GM18498 (cell line): ENCODE measurements at regions not wholly inside any gene's neighbourhood (a gene's known extent, or its start where the extent isn't known, plus 50 kb on each side); places are given as distances from the start of the nearest gene placed in this dataset.
"Not testable (repeated sequence)": the region's sequence is repeated elsewhere in the genome, so short reads cannot be mapped to it uniquely, and the experiment has no call there.

Experiments
- ATAC-seq: cut with Tn5 transposase; IDR thresholded peaks from one replicate; pipeline ENCODE4 v1.9.1; 2021; ENCODE audit warnings: mild to moderate bottlenecking, moderate library complexity; ENCODE audit not compliant: unreplicated experiment

DNA sequence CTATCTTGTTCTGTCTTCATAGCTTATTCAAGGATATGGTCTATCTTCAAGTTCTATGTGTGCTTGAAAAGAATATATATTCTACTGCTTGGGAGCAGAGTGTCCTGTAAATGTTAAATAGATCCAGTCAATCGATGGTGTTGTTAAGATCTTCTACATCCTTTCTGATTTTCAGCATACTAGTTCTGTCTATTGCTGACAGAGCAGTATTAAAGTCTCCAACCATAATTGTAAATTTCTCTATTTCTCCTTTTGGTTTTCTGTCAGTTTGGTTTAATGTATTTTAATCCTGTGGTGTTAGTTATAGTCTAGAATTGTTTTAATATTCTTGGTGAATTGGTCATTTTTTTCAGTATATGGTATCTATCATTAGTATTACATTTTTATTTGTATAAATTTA lies 124.0 kb upstream of the COX7C start:
- no peak for ATAC-seq

DNA sequence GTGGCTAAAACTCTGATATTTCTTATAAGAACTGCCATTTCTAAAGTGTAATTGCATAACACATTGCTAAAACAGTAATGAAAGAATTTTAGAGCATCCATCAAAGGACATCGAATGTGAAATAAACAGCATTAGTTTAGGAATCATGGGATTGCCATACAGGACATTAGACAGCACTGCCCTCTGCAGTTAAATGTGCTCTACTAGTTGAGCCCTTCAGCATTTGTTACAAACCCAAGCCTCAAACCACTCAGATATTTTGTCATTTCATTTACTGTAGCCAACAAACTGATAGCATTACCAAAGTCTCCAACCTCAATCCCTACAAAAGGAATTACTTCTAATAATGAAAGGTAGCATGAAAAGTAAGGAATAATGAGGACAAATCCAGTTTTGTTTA lies 116.8 kb upstream of the COX7C start:
- no peak for ATAC-seq

DNA sequence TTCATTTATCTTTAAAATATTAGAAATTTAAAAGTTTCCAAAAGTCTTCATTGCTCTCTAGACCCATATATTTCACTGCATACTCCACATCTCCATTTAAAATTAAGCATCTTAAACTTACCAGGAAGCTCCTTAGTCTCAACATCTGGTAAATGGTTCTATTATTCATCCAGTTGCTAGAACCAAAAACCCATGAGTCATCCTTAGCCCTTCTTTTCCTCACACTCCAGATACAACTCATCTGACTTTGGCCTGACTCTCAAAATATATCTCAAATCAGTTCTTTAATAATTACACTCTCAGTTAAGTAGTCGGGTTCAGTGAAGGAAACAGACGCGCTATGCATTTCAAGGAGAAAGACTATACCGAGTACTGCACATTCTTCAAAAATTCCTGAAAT lies 110.2 kb upstream of the COX7C start:
- no peak for ATAC-seq

DNA sequence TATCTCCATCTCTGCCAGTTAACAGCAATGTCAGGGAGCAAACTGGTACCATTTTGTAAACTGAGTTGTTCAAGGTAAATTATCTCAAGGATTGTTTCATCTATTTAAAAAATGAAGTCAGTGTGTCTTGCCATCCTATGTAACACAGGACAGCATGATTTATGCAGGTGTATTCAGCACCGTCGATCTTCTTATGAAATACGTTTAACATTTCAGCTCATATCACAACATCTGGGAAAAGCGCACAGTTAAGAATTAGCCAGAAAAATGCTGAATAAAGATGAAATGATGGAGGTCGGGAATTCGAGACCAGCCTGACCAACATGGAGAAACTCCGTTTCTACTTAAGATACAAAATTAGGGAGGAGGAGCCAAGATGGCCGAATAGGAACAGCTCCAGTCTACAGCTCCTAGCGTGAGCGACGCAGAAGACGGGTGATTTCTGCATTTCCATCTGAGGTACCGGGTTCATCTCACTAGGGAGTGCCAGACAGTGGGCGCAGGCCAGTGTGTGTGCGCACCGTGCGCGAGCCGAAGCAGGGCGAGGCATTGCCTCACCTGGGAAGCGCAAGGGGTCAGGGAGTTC lies 107.3 kb upstream of the COX7C start:
- not testable (repeated sequence) for ATAC-seq

DNA sequence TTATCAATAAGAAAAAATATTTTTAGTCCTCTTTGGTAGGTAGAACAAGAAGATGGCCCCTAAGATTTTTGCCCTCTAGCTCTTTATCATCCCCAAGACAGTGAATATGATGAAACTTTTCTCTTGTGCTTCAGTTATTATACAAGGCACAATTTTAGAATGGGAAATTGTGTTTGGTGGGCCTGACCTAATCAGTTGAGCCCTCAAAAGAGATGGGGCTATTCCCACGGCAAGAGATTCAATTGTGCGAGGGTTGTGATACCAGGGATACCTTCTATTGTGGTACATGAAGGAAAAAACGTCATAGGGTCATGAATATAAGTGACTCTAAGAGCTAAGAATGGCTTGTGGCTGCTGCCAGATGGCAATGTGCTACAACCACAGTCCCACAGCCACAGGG lies 94.0 kb upstream of the COX7C start:
- no peak for ATAC-seq

DNA sequence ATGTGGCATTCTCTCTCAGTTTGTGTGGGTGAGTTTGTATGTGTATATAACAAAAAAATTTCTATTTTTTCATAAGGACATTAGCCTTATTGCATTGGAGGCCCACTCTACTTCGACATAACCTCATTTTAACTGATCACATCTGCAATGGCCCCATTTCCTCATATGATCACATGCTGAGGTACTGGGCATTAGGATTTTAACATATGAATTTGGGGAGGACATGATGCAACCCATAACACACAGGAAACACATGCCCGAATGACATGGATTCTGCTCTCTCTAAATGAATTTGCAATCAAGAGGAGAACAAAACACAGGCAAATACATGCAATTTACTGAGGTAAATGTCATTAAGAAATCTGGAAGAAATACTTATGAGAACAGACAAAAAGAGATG lies 92.1 kb upstream of the COX7C start:
- ATAC-seq, result no peak

DNA sequence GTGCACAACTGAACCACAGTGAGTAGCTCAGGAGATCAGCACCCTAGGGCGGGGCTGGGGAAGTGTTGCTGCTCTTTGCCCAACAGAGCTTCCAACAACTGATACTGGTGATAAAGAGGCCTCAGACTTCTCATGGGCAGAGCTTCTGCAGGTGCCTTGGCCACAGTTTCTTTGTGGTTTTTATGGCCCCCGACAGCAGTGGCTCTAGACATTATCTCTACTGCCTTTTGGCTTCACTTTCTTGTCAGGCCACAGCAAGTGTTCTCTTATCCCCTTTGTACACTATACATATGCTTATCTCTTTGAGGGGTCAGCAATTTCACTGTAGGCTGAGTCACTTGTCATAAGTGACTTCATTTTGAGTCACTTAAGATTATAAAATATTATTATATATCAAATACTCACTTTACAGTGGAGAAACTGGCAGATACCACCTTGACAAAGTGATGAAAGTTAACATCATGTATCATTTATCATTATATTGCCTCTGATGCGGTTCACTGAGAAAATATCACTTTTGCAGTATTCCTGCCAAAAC lies 90.9 kb upstream of the COX7C start:
- ATAC-seq, result peak; percentile 73

DNA sequence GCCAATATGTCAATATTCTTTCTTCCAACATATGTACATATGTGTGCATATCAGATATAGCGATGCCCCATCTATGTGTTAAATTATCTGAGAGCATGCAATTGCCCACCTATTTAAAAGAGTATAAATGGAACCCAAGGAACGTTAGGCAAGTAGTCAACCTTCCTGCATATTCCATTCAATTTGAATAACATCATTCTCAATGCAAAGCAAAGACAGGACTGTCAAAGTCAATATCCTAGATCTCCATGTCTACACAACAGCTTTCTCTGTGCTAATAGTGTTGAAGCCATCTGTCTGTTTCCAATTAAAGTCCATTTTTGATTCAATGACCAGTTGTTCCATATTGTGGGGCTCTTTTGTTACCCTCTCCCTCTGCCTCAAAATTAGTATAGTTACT lies 85.3 kb upstream of the COX7C start:
- no peak for ATAC-seq

DNA sequence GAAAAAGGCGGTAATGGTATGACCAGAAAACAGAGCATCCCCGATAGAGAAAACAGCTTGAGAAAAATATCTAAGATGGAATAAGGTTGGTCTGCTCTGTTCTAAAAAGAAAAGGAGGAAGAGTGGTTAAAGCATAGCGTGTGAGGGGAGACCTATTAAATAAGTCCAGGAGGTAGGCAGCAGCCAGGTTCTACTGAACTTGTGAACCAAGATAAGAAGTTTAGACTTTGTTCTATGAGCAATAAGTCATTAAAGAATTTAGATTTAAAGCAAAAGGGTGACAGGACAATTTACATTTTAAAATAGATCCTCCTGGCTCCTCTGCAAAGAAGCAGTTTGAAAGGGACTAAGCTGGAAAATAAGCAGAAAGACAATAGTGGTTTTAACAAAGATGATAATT lies 81.3 kb upstream of the COX7C start:
- ATAC-seq, result no peak

DNA sequence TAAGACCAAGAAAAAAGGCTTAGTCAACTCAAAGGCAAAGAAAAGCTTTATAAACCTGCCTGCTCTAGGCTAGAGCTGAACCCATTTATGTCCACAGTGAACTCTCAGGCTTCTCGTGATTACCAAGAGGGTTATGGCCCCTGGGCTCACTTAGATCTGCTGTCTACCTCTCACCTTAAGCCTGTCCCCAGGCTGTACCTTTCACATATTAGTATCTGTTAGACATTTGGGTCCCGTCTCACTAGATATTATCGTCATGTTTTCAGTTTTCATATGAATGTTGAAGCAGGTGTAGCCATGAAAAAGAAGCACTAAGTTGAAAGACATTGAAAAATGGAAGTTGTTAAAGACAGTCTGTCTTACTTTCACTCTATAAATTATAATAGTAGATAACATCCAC lies 75.2 kb upstream of the COX7C start:
- ATAC-seq, result peak; percentile 71

DNA sequence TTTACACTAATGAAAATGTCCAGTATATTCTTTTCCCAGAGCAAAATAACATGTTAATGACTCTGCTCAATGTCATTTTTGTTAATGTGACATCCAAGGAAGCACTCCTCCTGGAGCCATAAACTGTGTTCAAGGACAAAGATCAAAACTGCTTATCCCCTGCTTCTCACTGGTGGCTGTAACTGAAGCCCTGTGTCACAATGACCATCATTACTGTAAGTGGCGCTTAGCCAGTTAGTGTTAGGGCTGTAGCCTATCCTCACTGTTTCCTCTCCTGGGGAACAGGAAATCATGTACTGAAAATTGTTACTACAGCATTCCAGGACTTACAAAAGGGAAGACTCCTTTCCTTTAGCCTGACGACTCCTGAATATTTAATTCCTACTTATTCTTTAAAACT lies 71.7 kb upstream of the COX7C start:
- ATAC-seq, result no peak

DNA sequence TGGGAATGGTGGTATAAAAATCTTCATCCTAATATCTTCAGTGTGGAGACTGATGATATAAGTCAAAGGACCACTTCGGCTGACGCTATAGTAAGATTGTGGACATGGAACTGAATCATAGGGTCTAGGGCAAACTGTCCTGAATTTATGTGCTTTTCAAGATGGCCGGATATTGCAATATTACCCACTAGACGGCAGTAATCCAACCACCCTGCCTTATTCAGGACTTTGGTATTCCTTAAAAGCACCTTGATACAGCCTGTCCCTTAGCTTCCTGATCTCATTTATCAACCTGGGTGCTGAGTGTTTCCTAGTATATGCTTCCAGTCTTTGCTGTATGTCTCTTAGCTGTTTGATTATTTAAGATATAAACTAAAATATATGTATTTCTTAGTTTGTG lies 71.2 kb upstream of the COX7C start:
- no peak for ATAC-seq

DNA sequence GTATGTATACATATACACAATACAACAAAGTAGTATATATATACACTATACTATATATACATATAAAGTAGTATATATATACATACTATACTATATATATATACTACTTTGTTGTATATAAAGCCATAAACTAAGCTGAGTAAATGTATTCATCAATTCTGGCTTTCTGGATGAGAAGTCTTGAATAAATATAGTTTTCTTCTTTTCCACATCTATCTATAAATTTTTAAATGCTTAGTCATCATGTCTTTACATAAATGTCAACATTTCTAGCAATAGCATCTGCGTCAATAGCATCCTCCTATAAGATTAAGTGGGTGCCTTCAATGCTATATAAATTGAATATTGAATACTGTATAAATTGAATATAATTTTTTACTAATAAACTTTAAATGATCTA lies 63.1 kb upstream of the COX7C start:
- ATAC-seq, result no peak

DNA sequence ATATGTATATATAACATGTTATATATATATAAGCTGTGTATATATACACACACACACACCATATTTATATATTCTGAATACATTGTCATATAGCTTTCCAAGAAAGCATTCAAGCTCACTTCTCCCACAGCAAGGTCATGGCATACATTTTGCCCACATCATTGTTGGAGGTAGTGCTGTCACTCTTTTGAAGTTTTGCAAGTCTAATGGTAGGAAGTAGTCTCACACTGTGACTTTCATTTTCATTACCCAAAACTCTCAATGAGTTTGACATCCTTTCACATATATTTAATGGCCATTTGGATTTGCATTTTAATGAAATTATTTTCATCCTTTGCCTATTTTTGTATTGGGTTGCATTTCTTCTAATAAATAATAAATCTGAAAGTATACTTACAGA lies 59.8 kb upstream of the COX7C start:
- ATAC-seq, result peak; percentile 68

DNA sequence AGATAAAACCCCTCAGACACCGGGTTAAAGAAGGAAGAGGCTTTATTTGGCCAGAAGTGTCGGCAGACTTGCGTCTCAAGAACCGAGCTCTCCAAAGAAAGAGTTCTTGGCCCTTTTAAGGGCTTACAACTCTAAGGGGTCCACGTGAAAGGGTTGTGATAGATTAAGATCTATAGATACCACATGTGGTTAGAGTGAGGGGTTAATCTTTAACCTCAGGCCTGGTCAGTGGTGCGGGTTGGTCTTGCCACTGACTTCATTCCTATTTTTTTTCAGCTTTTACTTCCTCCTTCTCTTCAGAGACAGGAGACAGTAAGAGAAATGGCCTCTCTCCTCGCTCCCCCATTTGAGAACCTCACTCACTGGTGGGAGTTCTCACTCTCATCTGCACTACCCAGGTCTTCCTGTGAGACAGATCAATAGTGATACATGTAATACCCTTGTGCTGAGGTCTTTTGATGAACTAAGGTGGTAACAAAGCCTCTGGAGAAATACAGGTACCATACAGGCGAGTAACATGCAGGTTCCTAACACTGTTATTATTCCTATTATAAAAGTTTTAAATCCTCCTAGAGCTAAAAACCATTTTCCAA lies 52.4 kb upstream of the COX7C start:
- ATAC-seq, result peak; percentile 82

DNA sequence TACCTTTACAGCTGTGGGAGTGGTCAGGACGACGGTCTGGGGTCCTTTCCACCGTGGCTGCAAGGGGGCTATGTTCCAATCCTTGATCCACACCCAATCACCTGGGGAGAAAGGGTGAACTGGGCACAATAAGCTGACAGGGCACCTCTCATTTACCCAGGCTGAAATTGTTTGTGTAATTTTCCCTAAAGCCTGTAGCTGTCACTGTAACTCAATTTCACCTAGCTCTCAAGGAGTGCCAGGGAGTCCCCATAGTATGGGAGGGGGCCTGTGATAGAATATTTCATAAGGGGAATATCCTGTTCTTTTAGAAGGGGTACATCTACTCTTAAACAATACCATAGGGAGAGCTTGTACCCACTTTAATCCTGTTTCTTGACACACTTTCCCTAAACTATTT lies 51.7 kb upstream of the COX7C start:
- ATAC-seq, result not testable (repeated sequence)
